T-helper 17 cell (primary cell): ENCODE measurements at regions not wholly inside any gene's neighbourhood (a gene's known extent, or its start where the extent isn't known, plus 50 kb on each side); places are given as distances from the start of the nearest gene placed in this dataset.

Experiments
- ATAC-seq: fragments of 150-1000 bp; cut with Tn5 transposase; 2 replicates; pipeline ENCODE4 v1.10.0; 2021; ENCODE audit warnings: mild to moderate bottlenecking, moderate library complexity
- DNase-seq, 3 donors: peaks; one replicate each; pipeline versions ENCODE4 v3.0.0 to v3.0.0-alpha.2; 2020 to 2021
- H3K9me3 ChIP-seq: one replicate; pipeline ENCODE4 v1.7.0; 2013; ENCODE audit warnings: low read length, mild to moderate bottlenecking; ENCODE audit not compliant: control insufficient read depth, poor library complexity, severe bottlenecking
- H3K27ac Mint-ChIP-seq: one replicate; pipeline ENCODE4 v1.8.0; 2022; ENCODE audit warnings: mild to moderate bottlenecking, moderate library complexity, mixed read lengths
- H3K27me3 Mint-ChIP-seq: one replicate; pipeline ENCODE4 v1.8.0; 2022; ENCODE audit warnings: mixed read lengths
- H3K36me3 Mint-ChIP-seq: one replicate; pipeline ENCODE4 v1.8.0; 2022; ENCODE audit warnings: low read depth, mixed read lengths
- H3K4me1 Mint-ChIP-seq: one replicate; pipeline ENCODE4 v1.8.0; 2022; ENCODE audit warnings: mild to moderate bottlenecking, mixed read lengths
- H3K4me3 Mint-ChIP-seq: one replicate; pipeline ENCODE4 v1.8.0; 2022; ENCODE audit warnings: mild to moderate bottlenecking, moderate library complexity, mixed read lengths

DNA sequence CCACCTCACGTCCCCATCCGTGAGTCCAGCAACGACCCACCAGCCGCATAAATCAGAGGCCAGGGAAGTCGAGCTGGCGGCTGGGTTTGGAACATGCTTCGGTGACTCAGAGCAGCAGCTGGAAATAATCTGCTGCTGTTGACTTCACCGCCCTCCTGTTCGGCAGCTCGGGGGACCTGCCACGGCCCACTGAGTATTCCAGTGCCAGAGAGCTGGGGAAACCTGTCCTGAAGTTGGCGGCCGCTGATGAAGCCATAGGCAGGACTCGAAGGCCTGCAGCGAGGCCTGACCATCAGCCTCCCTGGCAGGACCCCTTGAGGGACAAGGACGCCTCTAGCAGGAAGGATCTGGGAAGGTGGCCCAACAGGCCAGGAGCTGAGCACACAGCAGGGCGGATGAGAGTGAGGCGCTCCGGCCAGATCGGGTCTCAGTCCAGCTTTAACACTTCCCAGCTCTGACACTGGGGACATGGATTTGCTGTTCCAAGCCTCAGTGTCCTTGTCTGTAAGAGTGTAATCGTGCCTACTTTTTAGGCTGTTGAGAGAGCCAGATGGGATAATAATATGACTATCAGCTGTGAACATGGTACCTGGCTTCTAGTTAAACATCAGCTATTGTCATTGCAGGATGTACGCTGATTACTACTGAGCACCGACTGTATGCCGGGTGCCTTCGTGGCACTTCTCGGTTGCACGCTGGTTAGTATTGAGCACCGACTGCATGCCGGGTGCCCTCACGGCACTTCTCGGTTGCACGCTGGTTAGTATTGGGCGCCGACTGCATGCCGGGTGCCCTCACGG is 50.4 kb upstream of the CIBAR2 start:
- ATAC-seq (no peak), DNase-seq (no peak)
- Mint-ChIP-seq H3K4me1 (peaks cover 6% of the 10 kb centered on the region), H3K27ac (no peak overlapping the region), H3K4me3 (no peak overlapping the region), H3K27me3 (peaks cover 33% of the 10 kb centered on the region), H3K36me3 (peaks cover 11% of the 10 kb centered on the region)
- no peaks in the 10 kb centered on the region for H3K9me3 ChIP-seq

DNA sequence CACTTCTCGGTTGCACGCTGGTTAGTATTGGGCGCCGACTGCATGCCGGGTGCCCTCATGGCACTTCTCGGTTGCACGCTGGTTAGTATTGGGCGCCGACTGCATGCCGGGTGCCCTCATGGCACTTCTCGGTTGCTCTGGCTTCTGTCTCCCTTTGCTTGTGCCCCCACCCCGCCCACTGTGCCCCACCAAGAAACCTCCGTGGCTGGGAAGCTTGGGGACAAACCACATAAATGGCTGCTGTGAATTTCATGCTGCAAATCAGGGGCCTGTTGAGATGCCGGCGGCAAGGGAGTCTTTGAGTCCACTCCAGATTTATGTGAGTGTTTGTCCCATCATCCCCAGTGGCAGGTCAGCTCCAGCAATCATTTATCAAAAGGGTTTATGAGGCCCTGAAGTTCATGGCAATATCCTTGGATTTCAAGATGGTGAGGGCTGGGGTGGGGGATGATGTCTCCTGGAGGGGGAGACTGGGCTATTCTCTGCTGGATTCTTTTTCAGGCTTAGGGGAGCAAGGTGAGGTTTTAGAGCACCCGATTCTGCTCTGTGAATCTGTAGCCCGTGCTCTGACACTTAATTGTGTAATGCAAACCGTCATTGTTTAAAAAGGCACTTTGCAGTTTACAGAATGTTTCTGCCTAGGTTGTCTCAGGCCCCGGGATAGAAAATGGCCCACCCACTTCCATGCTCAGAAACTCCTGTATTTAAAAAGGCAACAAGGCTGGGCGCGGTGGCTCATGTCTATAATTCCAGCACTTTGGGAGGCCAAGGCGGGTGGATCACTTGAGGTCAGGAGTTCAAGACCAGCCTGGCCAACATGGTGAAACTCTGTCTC is 51.2 kb upstream of the CIBAR2 start:
- Mint-ChIP-seq H3K4me3 (no peak overlapping the region), H3K27me3 (peaks cover 32% of the 10 kb centered on the region), H3K36me3 (peaks cover 5% of the 10 kb centered on the region), H3K27ac (no peak overlapping the region), H3K4me1 (no peaks in the 10 kb centered on the region)
- ATAC-seq (no peak), DNase-seq (no peak)
- H3K9me3 ChIP-seq, result no peaks in the 10 kb centered on the region

- Mint-ChIP-seq H3K36me3 (peaks cover 5% of the 10 kb centered on the region), H3K4me1 (no peaks in the 10 kb centered on the region), H3K4me3 (no peak overlapping the region), H3K27me3 (peaks cover 32% of the 10 kb centered on the region), H3K27ac (no peak overlapping the region)
- no peak for DNase-seq
- no peak for ATAC-seq
- H3K9me3 ChIP-seq, result no peaks in the 10 kb centered on the region
Measured at GRCh38 chr16:85164431-85164830, 52.2 kb upstream of the CIBAR2 start.

DNA sequence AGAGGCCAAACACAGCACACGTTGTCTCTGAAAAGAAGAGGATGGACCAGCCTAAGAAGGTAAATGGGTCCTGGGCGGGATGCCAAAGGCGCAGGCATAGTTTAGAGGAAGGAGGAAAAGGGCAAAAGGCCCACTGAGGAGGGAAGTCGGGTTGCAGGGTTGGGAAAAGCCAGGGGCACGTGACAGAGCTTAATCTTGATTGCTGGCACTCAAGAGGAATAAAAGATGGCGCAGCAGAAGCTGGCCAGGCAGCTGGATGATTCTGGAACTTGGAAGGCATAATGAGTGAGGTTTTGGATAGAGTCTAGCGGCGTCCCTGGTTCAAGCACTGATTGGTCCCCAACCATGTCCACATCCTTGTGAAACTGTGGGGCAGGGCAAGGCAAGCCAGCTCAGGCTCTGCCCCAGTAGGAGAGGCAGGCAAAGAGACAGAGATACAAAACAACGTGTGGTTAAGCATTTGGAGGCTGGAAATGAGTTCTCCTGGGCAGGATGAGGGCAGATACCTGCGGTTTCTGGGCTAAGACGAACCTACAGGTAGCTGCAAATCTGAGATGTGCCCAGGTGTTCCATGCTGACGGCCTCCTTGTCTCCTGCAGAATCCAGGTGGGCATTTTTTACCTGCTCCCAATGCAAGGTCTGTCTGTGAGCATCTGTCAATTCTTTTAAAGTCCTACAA is 52.7 kb upstream of the CIBAR2 start:
- DNase-seq (no peak), ATAC-seq (no peak)
- Mint-ChIP-seq H3K4me1 (no peaks in the 10 kb centered on the region), H3K36me3 (peaks cover 5% of the 10 kb centered on the region), H3K27me3 (peaks cover 32% of the 10 kb centered on the region), H3K4me3 (no peak overlapping the region), H3K27ac (no peak overlapping the region)
- H3K9me3 ChIP-seq, result no peaks in the 10 kb centered on the region

DNA sequence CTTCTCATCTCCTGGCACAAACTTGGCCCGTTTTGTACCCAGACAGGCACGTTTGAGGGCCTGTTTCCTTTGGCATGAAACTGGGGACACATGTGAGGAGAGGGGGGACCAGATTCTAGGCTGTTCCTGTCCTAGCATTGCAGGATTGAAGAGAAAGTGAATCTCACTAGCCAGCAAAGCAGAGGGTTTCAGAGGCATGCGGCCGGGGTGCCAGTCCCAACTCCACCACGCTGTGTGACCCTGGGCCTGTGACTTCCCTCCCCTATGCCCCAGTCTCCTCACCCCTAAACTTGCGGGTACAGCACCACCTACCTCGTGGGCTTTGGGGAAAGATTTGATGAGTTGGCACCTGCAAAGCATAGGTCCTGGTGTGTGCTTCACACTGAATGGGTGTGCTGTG is 53.5 kb upstream of the CIBAR2 start:
- Mint-ChIP-seq H3K27ac (no peak overlapping the region), H3K36me3 (peaks cover 5% of the 10 kb centered on the region), H3K4me3 (no peak overlapping the region), H3K4me1 (no peaks in the 10 kb centered on the region), H3K27me3 (peaks cover 37% of the 10 kb centered on the region)
- H3K9me3 ChIP-seq, result no peaks in the 10 kb centered on the region
- no peak for DNase-seq
- no peak for ATAC-seq

DNA sequence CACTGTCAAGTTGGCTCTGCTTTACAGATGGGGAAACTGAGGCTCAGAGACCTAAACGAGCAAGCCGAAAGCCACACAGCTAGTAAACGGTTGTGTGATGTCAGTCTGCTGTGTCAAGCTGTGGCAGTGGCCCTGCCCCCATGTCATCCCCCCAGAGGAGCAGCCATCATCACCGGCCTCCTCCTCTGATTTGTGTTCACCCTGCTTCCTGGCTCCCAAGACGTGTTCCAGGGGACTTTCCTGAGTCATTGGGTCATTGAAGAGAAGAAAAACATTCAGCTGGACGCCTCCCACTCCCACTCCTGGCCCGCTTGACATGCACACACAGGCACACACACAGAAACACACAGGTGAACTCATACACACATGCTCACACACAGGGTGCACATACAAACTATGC is 54.0 kb upstream of the CIBAR2 start:
- H3K4me3 Mint-ChIP-seq, result no peak overlapping the region
- DNase-seq, result no peak
- peaks cover 40% of the 10 kb centered on the region for H3K27me3 Mint-ChIP-seq
- no peaks in the 10 kb centered on the region for H3K9me3 ChIP-seq
- peaks cover under 1% of the 10 kb centered on the region for H3K4me1 Mint-ChIP-seq
- ATAC-seq, result no peak
- H3K27ac Mint-ChIP-seq, result no peak overlapping the region
- peaks cover 5% of the 10 kb centered on the region for H3K36me3 Mint-ChIP-seq

DNA sequence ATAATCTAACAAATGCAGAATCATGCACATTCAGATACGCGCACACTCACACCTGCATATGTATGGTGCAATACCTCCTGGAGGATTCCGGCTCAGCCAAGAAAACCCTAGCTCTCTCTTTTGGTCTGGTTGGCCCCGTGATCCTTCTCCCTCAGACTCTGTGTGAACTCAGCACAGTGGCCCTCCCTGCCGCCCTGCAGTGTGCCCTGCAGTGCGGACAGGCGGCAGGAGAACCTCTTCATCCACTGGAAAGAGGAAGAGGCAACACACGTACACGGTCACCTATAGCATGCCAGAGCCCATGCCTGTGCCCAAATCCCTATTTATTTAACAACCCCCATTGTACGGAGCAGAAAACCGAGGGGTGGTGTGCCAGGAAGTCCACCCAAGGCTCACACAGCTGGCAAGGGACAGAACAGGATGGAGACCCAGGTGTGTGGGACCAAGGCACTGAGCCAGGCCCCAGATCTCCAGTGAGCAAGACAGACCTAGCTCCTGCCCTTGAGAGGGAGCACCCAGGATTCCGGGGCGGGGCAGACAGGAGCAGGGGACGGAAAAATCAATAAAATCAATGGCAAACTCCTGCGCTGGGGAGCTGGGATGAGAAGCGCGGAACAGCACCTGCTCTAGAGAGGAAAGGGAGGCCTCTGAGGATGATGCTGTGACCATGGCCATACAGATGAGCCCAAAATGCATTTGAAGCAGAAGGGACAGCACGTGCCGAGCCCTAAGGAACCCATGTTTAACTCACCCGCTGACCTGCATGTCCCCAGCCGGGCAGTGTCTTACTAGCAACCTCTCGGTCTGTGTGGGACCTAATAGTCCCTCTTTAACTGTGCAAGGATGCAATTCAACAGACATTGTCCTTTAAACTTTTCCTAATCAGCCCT is 54.7 kb upstream of the CIBAR2 start:
- H3K27ac Mint-ChIP-seq, result no peak overlapping the region
- DNase-seq (no peak), ATAC-seq (no peak)
- no peaks in the 10 kb centered on the region for H3K9me3 ChIP-seq
- peaks cover 47% of the 10 kb centered on the region for H3K27me3 Mint-ChIP-seq
- H3K4me3 Mint-ChIP-seq, result no peak overlapping the region
- peaks cover 2% of the 10 kb centered on the region for H3K4me1 Mint-ChIP-seq
- peaks cover 6% of the 10 kb centered on the region for H3K36me3 Mint-ChIP-seq

- Mint-ChIP-seq H3K27ac (no peak overlapping the region), H3K4me1 (peaks cover 2% of the 10 kb centered on the region), H3K4me3 (peak overlapping the region; percentile 45), H3K27me3 (peaks cover 52% of the 10 kb centered on the region), H3K36me3 (peaks cover 6% of the 10 kb centered on the region)
- ATAC-seq, result no peak
- H3K9me3 ChIP-seq, result no peaks in the 10 kb centered on the region
- no peak for DNase-seq
Measured at GRCh38 chr16:85167589-85168537, 55.6 kb upstream of the CIBAR2 start.

GRCh38 chr16:85168732-85169256 is 56.5 kb upstream of the CIBAR2 start:
- Mint-ChIP-seq H3K27me3 (peaks cover 61% of the 10 kb centered on the region), H3K4me1 (peaks cover 2% of the 10 kb centered on the region), H3K4me3 (peak overlapping the region; percentile 74), H3K27ac (no peak overlapping the region), H3K36me3 (peaks cover 7% of the 10 kb centered on the region)
- no peaks in the 10 kb centered on the region for H3K9me3 ChIP-seq
- DNase-seq, result no peak
- ATAC-seq, result no peak

DNA sequence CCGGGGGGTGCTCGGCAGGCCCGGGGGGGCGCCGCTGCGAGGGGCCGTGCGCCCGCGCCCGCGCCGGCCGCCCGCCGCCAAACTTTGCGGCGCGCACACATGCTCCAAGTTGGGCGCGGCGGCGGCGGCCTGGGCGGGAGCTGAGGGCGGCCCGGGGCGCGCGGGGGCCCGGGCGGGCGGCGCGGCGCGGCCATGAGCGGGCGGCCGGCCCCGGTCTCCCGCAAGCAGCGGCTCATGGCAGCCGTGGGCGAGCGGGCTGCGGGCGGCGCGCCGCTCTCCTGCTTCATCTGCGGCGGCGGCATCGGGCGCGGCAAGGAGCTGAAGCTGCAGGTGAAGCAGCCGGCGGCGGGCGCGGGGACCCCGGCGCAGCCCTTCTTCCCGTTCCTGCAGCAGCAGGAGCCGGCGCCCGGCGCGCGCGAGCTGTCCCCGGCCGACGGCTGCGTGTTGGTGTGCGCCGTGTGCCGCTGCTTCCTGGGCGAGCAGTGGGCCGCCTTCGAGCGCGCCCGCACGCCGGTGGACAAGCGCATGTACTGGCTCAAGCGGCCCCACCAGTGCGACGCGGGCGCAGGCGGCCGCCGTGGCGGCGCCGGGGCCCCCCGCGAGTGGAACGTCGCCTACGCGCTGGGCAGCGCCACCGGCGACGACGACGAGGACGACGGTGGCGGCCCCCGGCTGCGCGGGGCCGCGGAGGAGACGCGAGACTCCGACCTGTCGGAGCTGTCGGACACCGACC is 57.2 kb upstream of the CIBAR2 start:
- Mint-ChIP-seq H3K27ac (no peak overlapping the region), H3K4me1 (peaks cover 4% of the 10 kb centered on the region), H3K27me3 (peaks cover 67% of the 10 kb centered on the region), H3K36me3 (peaks cover 11% of the 10 kb centered on the region), H3K4me3 (no peak overlapping the region)
- ATAC-seq (no peak), DNase-seq (no peak)
- no peaks in the 10 kb centered on the region for H3K9me3 ChIP-seq

DNA sequence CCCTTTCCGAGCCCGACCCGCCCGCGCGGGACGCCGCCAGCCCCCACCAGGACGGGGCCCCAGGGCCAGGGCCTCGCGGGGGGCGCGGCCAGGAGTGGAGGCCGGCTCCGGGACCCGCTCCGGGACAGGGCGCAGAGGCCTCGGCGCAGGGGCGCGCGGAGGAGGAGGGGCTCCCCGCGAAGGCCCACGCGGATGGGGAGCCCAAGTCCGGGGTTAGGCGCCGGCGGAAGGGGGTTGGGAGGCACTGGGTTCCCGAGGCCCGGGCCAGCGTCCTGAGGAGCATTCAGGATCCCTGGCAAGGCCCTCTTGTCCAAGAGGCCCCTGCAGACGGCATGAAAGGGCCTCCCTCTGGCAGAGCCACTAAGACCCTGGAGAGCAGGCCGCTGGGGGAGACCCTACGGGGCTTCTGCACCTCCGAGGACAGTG is 57.8 kb upstream of the CIBAR2 start:
- H3K36me3 Mint-ChIP-seq, result peaks cover 8% of the 10 kb centered on the region

More for the DNA sequence above, 57.8 kb upstream of the CIBAR2 start:
- H3K9me3 ChIP-seq, result no peaks in the 10 kb centered on the region
- peaks cover 4% of the 10 kb centered on the region for H3K4me1 Mint-ChIP-seq
- H3K27me3 Mint-ChIP-seq, result peaks cover 67% of the 10 kb centered on the region
- no peak overlapping the region for H3K4me3 Mint-ChIP-seq
- no peak for DNase-seq
- H3K27ac Mint-ChIP-seq, result no peak overlapping the region
- ATAC-seq, result no peak
